CD4-positive, alpha-beta T cell treated with Interleukin-10 for 1 hour (primary cell): ENCODE measurements at regions not wholly inside any gene's neighbourhood (a gene's known extent, or its start where the extent isn't known, plus 50 kb on each side); places are given as distances from the start of the nearest gene placed in this dataset.
"Not testable (repeated sequence)": the region's sequence is repeated elsewhere in the genome, so short reads cannot be mapped to it uniquely, and the experiment has no call there.

Source experiments
- DNase-seq: peaks from one replicate; pipeline ENCODE4 v3.0.0-alpha.2; 2020

- DNase-seq, result no peak
Observed at GRCh38 chr10:56561336-56561735, 200.3 kb upstream of the ZWINT start.

GRCh38 chr10:56551037-56551436 lies 190.0 kb upstream of the ZWINT start:
- DNase-seq, result no peak

GRCh38 chr10:56547163-56547562 lies 186.1 kb upstream of the ZWINT start:
- DNase-seq, result no peak

- DNase-seq, result no peak
Observed at GRCh38 chr10:56537984-56538383, 176.9 kb upstream of the ZWINT start.

GRCh38 chr10:56522166-56522565 lies 161.1 kb upstream of the ZWINT start:
- no peak for DNase-seq

GRCh38 chr10:56508562-56508961 lies 147.5 kb upstream of the ZWINT start:
- no peak for DNase-seq

GRCh38 chr10:56507033-56507432 lies 146.0 kb upstream of the ZWINT start:
- DNase-seq, result no peak

GRCh38 chr10:56505555-56505954 lies 144.5 kb upstream of the ZWINT start:
- no peak for DNase-seq

- no peak for DNase-seq
Observed at GRCh38 chr10:56496186-56496486, 135.1 kb upstream of the ZWINT start.

- DNase-seq, result no peak
Observed at GRCh38 chr10:56487746-56488145, 126.7 kb upstream of the ZWINT start.

- no peak for DNase-seq
Observed at GRCh38 chr10:56481521-56482091, 120.5 kb upstream of the ZWINT start.

GRCh38 chr10:56472978-56473377 lies 111.9 kb upstream of the ZWINT start:
- DNase-seq, result no peak

- DNase-seq, result no peak
Observed at GRCh38 chr10:56470701-56471100, 109.6 kb upstream of the ZWINT start.

- DNase-seq, result no peak
Observed at GRCh38 chr10:56469482-56469881, 108.4 kb upstream of the ZWINT start.

- no peak for DNase-seq
Observed at GRCh38 chr10:56466005-56466404, 104.9 kb upstream of the ZWINT start.

GRCh38 chr10:56449770-56450169 lies 88.7 kb upstream of the ZWINT start:
- no peak for DNase-seq

- DNase-seq, result not testable (repeated sequence)
Observed at GRCh38 chr10:56447613-56448012, 86.6 kb upstream of the ZWINT start.

GRCh38 chr10:56441337-56441736 lies 80.3 kb upstream of the ZWINT start:
- DNase-seq, result not testable (repeated sequence)
